GM13977 (cell line): ENCODE measurements at regions not wholly inside any gene's neighbourhood (a gene's known extent, or its start where the extent isn't known, plus 50 kb on each side); places are given as distances from the start of the nearest gene placed in this dataset.
"Not testable (repeated sequence)": the region's sequence is repeated elsewhere in the genome, so short reads cannot be mapped to it uniquely, and the experiment has no call there.

Experiments used
- DNase-seq: peaks from one replicate; pipeline ENCODE4 v3.0.0; 2012; ENCODE audit warnings: low spot score
- CTCF ChIP-seq: IDR thresholded peaks from 2 replicates; pipeline ENCODE4 v1.5.1; 2012; ENCODE audit warnings: mild to moderate bottlenecking, control low read depth; ENCODE audit not compliant: insufficient read depth; ENCODE audit errors: extremely low read depth, missing control alignments
- in situ Hi-C: fragments of 300-500 bp; cut with MboI; formaldehyde crosslinking; loops from one replicate; pipeline ENCODE4 v1.12.0; 2022; ENCODE audit warnings: low sequenced_read_pairs, low pct_unique_long_range_greater_than_20kb, mixed read lengths, inconsistent platforms; ENCODE audit not compliant: unreplicated experiment

DNA sequence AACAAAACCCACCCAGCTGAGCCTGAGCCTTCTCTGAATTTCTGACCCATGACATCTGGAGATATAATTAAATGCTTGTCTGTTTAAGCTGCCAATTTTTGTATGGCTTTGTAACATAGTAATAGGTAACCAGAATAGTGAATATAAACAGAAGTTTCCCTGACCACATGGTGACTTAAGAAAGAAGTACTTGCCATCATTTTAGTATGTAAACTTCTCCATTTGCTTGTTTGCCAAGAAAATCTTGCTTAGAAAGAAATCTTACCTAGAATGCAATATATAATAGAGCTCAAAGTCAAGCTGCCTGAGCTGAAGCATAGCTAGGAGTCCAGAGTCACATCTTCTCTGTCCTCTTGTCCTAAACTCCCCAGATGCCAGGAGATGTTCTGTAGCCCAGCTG lies 117.0 kb downstream of the PCSK1 start:
- in situ Hi-C loops, result no loop called here
- no peak for DNase-seq
- no peak for TF ChIP-seq CTCF

GRCh38 chr5:96315431-96315830 lies 117.6 kb downstream of the PCSK1 start:
- TF ChIP-seq CTCF, result no peak
- no peak for DNase-seq
- in situ Hi-C loops, result no loop called here

DNA sequence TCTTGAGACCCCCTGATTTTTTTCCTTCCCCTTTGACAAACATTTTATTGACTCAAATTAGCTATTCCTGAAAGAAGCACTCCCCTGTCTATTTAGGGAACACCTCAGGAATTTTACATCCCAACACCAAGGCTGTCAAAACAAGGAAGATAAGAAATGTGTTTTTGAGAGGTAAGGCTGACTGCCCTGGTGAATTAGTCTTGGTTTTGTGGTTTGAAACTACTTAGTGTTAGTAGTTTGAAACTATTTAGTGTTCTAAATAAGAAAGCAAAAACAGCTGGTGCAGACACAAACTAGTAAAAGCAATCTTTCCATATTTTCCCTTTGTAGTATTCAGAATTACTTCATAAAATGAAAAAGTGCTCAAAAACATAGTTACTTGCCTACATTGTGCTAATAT lies 120.7 kb downstream of the PCSK1 start:
- no peak for DNase-seq
- in situ Hi-C loops, result no loop called here
- TF ChIP-seq CTCF, result no peak

GRCh38 chr5:96307047-96307446 lies 126.0 kb downstream of the PCSK1 start:
- DNase-seq, in situ Hi-C loops: not testable (repeated sequence)

DNA sequence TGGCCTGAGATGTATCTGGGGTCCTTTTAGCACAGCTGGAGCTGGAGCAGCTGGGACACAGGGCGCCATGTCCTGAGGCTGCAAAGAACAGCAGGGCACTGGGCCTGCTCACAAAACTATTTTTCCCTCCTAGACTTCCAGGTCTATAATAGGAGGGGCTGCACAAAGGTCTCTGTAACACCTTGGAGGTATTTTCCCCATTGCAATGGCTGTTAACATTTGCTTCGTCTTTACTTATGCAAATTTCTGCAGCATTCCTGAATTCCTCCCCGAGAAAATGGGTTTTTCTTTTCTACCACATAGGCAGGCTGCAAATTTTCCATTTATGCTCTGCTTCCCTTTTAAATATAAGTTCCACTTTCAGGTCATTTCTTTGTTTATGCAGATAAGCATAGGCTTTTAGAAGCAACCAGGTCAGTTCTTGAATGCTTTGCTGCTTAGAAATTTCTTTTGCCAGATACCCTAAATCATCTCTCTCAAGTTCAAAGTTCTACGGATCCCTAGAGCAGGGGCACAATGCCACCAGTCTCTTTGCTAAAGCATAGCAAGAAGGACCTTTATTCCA lies 130.8 kb downstream of the PCSK1 start:
- in situ Hi-C loops, result no loop called here
- TF ChIP-seq CTCF, result no peak
- DNase-seq, result no peak

DNA sequence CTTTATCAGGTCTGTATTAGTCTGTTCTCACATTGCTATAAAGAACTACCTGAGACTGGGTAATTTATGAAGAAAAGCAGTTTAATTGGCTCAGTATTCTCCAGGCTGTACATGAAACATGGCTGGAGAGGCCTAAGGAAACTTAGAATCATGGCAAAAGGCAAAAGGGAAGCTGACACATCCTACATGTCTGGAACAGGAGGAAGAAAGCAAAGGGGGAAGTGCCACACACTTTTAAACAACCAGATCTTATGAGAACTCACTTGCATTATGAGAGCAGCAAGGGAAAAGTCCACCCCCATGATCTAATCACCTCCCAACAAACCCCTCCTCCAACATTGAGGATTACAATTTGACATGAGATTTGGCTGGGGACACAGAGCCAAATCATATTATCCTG lies 132.1 kb downstream of the PCSK1 start:
- no peak for DNase-seq
- TF ChIP-seq CTCF, result no peak
- in situ Hi-C loops, result no loop called here

GRCh38 chr5:96297867-96298266 lies 135.2 kb downstream of the PCSK1 start:
- in situ Hi-C loops, result no loop called here
- DNase-seq, result no peak
- TF ChIP-seq CTCF, result no peak
